ENCODE measurements at regions not wholly inside any gene's neighbourhood (a gene's known extent, or its start where the extent isn't known, plus 50 kb on each side); places are given as distances from the start of the nearest gene placed in this dataset.

- Histone ChIP-seq H3K9me3 (ENCODE audit: low read depth, low read length, poor library complexity, severe bottlenecking) (peaks cover 8% of the 10 kb centered on the region), H3K27ac (ENCODE audit: low read depth, low read length, poor library complexity, severe bottlenecking) (no peak overlapping the region), H3K4me3 (ENCODE audit: low read depth, low read length, poor library complexity, severe bottlenecking) (no peak overlapping the region), H3K27me3 (replicated peaks; ENCODE audit: insufficient read depth, low read depth, low read length, poor library complexity) (no peaks in the 10 kb centered on the region), H3K4me1 (ENCODE audit: insufficient read depth, low read length, poor library complexity, severe bottlenecking) (no peaks in the 10 kb centered on the region), H3K36me3 (ENCODE audit: insufficient read depth, low read length, poor library complexity, severe bottlenecking) (no peaks in the 10 kb centered on the region)
- TF ChIP-seq CTCF (conservative IDR thresholded peaks at IDR 0.05; ENCODE audit: low read depth, low read length) = no peak
- no peak for TF ChIP-seq EZH2 (IDR thresholded peaks at IDR 0.05; ENCODE audit: borderline replicate concordance, low read depth, low read length, poor library complexity, severe bottlenecking)
- DNase-seq (ENCODE audit: low spot score) = no peak
- BruUV-seq (replicated peaks) = no TSS peak
- ChIA-PET POLR2A (ENCODE audit: low non-redundant PET) (no interaction called here), CTCF (no interaction called here)
- intact Hi-C loops (cut with micrococcal nuclease; ENCODE audit: unreplicated experiment) = no loop called here
These were observed 1085.2 kb downstream of the NSUN3 start for GRCh38 chr3:95148107-95148506.

GRCh38 chr3:95151590-95151989, 1088.7 kb downstream of the NSUN3 start:
- Histone ChIP-seq H3K4me3 (ENCODE audit: low read depth, low read length, poor library complexity, severe bottlenecking) (no peak overlapping the region), H3K4me1 (ENCODE audit: insufficient read depth, low read length, poor library complexity, severe bottlenecking) (no peaks in the 10 kb centered on the region), H3K27me3 (replicated peaks; ENCODE audit: insufficient read depth, low read depth, low read length, poor library complexity) (no peaks in the 10 kb centered on the region), H3K9me3 (ENCODE audit: low read depth, low read length, poor library complexity, severe bottlenecking) (peaks cover 4% of the 10 kb centered on the region), H3K36me3 (ENCODE audit: insufficient read depth, low read length, poor library complexity, severe bottlenecking) (no peaks in the 10 kb centered on the region), H3K27ac (ENCODE audit: low read depth, low read length, poor library complexity, severe bottlenecking) (no peak overlapping the region)
- intact Hi-C loops (cut with micrococcal nuclease; ENCODE audit: unreplicated experiment) = no loop called here
- ChIA-PET CTCF (no interaction called here), POLR2A (ENCODE audit: low non-redundant PET) (no interaction called here)
- no peak for DNase-seq (ENCODE audit: low spot score)
- no peak for TF ChIP-seq CTCF (conservative IDR thresholded peaks at IDR 0.05; ENCODE audit: low read depth, low read length)
- no peak for TF ChIP-seq EZH2 (IDR thresholded peaks at IDR 0.05; ENCODE audit: borderline replicate concordance, low read depth, low read length, poor library complexity, severe bottlenecking)
- no TSS peak for BruUV-seq (replicated peaks)

- BruUV-seq (replicated peaks) = no TSS peak
- intact Hi-C loops (cut with micrococcal nuclease; ENCODE audit: unreplicated experiment) = no loop called here
- Histone ChIP-seq H3K36me3 (ENCODE audit: insufficient read depth, low read length, poor library complexity, severe bottlenecking) (no peaks in the 10 kb centered on the region), H3K4me3 (ENCODE audit: low read depth, low read length, poor library complexity, severe bottlenecking) (no peak overlapping the region), H3K4me1 (ENCODE audit: insufficient read depth, low read length, poor library complexity, severe bottlenecking) (no peaks in the 10 kb centered on the region), H3K9me3 (ENCODE audit: low read depth, low read length, poor library complexity, severe bottlenecking) (peaks cover 4% of the 10 kb centered on the region), H3K27me3 (replicated peaks; ENCODE audit: insufficient read depth, low read depth, low read length, poor library complexity) (no peaks in the 10 kb centered on the region), H3K27ac (ENCODE audit: low read depth, low read length, poor library complexity, severe bottlenecking) (no peak overlapping the region)
- no peak for DNase-seq (ENCODE audit: low spot score)
- ChIA-PET CTCF (no interaction called here), POLR2A (ENCODE audit: low non-redundant PET) (no interaction called here)
- TF ChIP-seq CTCF (conservative IDR thresholded peaks at IDR 0.05; ENCODE audit: low read depth, low read length) (no peak), EZH2 (IDR thresholded peaks at IDR 0.05; ENCODE audit: borderline replicate concordance, low read depth, low read length, poor library complexity, severe bottlenecking) (no peak)
These were observed 1091.9 kb downstream of the NSUN3 start for GRCh38 chr3:95154766-95155165.

All from A673 (cell line).